ENCODE measurements at regions not wholly inside any gene's neighbourhood (a gene's known extent, or its start where the extent isn't known, plus 50 kb on each side); places are given as distances from the start of the nearest gene placed in this dataset.

DNA sequence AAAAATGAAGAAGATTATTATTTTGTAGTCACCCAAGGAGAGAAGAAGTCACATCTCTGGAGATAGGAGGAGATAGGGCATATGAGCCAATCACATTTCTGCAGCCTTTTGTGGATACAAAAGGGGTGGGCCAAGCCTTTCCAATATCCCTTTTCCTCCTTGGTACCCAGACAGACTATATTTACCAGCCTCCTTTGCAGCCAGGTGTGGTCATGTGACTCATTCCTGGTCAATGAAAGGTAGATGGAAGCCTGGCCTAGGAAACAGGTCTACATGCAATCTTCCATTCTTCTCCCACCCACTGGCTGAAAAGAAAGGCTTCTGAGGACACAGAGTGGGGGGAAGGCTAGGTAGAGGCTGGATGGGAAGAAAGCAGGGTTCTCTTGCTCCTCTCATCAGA, 58.1 kb upstream of the ERG start:
- no peak for DNase-seq (ENCODE audit: low read depth in 2 of 2, low spot score in 1 of 2)

DNA sequence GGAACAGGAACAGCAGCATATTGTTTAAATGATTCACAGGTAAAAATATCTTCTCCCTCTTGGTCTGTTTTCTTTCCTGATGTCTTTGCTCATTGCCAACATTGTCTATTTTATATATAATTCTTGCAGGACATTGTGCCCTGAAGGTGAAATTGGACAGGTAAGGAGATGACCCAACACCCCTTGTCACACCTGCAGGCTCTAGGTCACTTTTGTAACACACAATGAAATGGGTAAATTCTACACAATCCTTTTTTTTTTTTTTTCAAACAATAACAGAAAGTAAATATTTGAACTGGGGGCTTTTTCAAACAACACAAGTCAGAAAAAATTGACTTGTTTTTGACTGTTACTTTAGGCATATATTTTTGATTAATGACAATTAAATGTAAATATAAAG, 62.9 kb upstream of the ERG start:
- no peak for DNase-seq (ENCODE audit: low read depth in 2 of 2, low spot score in 1 of 2)

DNA sequence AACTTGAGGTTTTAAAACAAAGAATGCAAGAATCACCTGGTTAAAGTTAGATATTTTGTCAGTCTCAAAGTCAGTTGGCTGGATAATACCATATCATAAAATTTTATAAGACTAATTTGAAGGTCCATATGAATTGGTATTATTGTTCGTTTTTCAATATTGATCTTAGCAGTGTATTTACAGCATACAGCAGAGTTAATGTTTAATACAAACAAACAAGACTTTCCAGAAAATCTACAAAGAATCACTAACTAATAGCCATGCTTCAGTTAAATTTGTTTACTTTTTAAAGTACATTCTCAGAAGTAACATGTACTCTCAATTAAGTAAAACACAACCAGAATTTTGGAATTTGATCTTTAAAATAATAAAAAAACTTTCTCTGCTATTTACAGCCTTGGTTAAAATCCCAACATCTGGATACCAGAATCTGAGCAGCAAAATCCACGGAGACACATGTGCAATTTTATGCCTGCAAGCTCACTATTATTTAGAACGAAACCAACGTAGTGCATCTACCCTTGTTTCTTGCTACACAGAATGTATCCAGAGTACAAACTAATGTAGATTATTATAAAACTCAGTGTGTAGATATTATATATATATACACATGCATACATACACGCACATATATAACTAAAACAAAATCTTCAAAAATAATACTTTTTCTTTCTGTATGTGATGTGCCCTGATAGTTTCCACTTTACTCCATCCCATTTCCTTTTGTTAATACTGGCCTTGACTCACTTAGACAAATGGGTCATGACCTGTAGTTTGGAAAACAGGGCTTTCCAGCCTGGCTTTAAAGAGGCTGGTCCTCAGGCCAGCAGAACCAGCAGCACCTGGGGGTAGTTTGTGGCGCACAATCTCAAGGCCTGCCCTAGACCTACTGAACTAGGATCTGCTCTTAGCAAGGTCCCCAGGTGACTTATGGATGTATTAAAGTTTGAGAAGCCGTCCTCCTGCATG, 63.6 kb upstream of the ERG start:
- no peak for DNase-seq (ENCODE audit: low read depth in 2 of 2, low spot score in 1 of 2)

DNA sequence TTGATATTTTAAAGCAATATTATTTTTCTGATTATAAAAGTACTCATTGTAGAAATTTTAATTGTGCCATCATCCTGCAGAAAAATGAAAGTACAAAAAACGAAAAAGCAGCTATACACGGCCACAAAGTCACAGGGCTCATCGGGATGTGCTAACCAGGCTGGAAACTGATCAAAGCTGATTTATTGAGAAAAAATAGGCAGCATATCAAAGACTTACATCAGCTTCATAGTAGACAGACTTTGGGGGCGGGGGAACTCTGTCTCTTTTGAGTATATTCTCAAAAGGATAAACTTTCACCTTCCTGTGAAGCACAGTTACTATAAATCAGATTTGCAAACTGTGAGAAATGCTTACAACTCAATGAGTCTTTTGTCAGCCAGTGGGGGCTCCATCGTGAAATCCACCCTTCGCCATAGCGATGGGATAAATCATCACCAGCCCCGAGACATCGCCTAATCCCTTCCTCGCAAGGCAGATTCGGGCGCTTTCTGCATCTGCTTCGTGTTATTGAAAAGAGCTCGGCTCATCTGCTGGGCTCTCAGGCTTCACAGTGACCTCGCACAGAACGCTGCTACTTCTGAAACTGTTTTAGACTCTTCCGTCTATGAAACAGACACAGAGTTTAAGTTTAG, 69.2 kb upstream of the ERG start:
- DNase-seq (ENCODE audit: low read depth in 2 of 2, low spot score in 1 of 2): no peak

DNA sequence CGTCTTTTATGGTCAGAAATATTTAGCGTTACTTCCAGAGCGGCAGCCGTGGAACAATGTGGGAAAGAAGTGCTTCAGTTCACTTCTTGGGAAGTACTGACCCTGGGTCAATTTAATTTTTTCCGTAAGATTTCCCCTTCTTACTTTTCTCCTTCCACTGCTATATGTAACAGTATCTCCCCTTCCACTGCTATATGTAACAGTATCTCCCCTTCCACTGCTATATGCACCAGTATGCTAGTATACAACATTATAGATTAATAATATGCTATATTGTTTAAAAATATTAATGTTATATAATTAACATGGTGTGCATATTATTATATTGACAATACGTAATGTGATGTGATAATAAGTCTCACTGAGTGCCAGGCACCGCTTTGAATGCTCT, 69.7 kb upstream of the ERG start:
- DNase-seq (ENCODE audit: low read depth in 2 of 2, low spot score in 1 of 2): no peak

DNA sequence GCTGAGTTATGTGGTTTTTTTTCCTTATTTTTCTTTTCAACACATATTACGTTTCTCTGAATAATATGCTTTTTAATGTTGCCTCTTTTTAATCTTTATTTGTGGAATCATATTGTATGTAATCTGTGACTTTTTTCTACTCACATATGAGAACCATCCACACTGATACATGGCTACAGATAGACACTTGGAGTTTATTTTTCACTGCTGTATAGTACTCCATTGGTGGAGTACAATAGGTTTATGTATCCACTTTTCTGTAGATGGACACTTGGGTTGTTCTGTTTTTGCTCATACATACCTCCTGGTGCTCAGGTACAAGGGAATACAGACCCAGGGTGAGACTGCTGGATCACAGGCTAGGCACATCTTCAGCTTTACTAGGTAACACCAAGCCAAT, 71.5 kb upstream of the ERG start:
- no peak for DNase-seq (ENCODE audit: low read depth in 2 of 2, low spot score in 1 of 2)

GRCh38 chr21:38570596-38570995, 72.3 kb upstream of the ERG start:
- DNase-seq (ENCODE audit: low read depth in 2 of 2, low spot score in 1 of 2): no peak

DNA sequence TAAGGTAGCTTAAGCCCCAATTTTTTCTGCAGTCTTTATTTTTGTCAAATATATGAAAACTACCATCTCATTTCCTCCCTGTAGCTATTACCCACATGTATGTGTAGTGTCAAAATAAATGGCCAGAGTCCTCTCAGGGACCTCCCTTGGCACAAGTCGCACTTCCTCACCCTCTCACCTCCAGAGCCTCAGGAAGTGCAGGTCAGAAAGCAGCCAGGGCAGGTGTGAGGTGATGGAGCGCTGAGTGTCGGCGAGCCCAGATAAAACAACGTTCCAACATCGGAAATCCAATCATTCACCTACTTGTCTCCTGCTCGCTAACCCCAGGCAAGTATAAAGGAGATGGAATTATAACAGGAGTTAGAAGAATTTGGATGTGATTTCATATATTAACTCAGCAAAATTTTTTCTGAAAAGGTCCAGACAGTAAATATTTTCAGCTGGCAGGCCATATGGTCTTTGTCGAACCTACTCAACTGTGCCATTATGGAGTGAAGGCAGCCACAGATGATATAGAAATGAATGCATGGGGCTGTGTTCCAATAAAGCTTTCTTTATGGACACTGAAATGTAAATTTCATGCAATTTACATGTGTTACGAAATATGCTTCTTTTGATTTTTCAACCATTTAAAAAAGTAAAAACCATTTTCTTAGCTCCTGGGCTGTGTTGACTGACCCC, 76.8 kb upstream of the ERG start:
- DNase-seq (ENCODE audit: low read depth in 2 of 2, low spot score in 1 of 2): no peak

DNA sequence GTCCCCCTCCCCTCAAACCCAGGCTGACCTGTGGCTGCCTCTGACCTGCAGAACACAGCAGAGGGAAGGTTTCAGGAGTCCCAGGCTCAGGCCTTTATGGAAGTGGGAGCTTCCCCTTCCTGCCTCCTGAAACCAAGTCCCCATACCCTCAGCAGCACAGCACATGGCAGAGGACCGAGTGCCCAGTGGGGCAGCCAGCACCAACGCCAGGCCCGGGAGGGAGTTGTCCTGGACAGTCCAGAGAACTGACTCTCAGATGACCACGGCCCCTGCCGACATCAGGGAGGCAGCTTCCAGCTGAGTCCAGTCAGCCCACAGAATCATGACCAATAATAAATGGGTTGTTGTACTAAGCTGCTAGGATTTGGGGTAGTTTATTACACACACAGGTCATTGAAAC, 79.6 kb upstream of the ERG start:
- DNase-seq (ENCODE audit: low read depth in 2 of 2, low spot score in 1 of 2): no peak

GRCh38 chr21:38590449-38591217, 92.4 kb upstream of the ERG start:
- no peak for DNase-seq (ENCODE audit: low read depth in 2 of 2, low spot score in 1 of 2)

DNA sequence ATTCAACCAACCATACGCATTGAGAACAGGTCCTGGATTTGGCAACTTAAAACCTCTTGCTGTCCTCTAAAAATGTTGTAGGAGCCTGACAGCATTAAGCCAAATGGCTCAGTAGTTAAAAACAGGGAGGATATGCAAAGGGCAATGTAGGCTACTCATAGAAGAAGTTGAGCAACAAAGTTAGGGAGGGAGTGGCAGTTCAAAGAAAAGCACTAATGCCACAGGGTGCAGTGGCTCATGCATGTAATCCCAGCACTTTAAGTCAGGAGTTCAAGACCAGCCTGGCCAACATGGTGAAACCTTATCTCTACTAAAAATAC, 92.9 kb upstream of the ERG start:
- no peak for DNase-seq (ENCODE audit: low read depth in 2 of 2, low spot score in 1 of 2)

DNA sequence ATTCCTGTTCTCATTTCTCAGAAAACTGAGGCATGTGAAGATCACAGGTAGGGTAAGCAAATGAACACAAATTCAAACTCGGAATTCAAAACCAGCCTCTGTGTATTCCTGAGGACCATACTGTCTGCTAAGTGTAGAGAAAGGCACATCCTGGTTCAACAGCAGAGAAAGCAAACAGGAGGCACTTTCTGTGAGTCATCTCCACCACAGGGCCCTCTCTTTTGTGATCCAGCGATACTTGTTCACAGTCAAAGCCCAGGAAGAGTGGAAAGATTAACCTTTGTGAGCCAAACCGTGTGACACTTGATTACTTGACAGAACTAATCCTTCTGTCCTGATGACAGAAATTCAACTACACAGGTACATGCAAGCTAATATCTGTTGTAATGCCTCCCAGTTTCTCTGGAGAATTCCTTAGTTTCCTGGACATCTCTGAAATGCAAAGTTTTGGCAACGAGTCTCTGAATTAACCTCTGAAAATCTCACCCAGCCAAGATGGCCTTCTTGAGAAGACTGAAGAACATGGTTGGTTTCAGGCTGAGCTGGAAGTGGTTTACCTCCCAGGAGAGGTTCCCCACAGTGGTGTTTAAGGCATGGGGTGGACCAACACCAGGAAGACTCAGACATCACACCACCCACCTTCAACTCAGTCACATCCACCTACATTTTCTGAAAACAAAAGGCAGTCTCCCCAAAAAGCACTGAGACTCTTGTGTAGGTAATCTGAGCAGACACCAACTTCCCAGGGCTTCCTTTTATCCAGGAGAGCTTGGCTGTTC, 98.2 kb upstream of the ERG start:
- DNase-seq (ENCODE audit: low read depth in 2 of 2, low spot score in 1 of 2): no peak

- DNase-seq (ENCODE audit: low read depth in 2 of 2, low spot score in 1 of 2): no peak
These were observed 99.1 kb upstream of the ERG start for GRCh38 chr21:38597421-38597820.

- DNase-seq (ENCODE audit: low read depth in 2 of 2, low spot score in 1 of 2): no peak
These were observed 100.1 kb upstream of the ERG start for GRCh38 chr21:38598413-38598812.

DNA sequence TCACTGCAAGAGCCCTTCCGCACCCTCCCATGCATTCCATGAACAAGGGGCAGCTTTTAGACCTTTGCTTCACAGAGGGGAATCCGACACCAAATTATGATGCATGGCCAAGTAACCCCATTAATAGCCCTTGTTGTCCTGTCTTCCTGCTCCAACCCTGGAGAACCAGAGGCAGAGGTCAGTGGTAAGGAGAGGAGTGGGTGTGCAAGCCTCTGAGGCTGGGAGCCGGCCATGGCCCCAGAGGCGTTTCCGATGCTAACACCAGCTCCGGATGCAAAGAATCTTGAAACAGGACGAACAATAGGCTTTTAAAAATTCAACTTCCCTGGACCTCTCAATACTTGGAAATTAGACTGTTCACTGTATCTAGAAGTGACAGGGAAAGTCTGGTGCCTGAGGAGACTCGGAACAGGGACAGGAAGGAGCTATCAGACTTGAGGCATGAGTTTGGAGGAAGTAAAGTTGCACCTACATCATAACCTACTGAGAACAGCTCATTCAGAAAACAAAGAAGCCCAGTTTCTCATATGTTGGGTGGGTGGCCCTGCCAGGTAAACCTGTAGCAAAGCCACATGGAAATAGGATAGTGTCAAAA, 101.2 kb upstream of the ERG start:
- DNase-seq (ENCODE audit: low read depth in 2 of 2, low spot score in 1 of 2): no peak

DNA sequence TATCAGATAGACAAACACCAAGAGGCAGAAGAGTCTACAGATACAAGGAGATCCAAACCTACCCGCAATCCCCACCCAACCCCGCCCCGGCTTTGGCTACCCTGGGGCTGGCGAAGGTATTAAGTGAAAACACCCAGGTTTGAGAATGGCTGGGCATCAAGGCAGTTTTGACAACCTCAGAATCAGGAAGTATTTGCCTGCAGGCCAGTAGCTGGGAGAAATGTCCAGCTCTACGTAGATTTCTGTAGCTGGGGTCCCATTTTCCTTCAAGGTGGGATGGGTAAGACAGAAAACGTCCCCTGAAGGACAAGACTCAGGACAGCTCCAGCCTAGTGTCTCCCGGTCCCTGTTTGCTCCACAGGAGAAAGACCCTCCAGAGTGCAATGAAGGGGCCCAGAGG, 101.8 kb upstream of the ERG start:
- no peak for DNase-seq (ENCODE audit: low read depth in 2 of 2, low spot score in 1 of 2)

DNA sequence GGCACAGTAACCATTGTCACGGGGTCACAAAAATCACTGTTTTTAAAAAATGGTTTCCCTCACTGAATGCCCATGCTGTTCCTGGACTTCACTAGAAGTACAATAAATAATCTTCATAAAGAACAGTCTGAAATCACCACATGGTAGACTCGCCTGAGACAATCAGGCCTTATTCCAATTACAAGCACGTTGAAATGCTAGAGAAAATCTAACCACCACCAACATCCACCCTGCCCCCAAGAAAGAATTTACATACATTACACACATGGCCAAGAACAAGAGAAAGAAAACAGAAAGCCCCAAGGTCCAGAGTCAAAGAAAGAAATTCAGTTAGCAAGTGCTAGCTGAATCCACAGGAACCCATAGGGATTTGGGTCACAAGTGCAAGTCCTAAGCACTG, 107.0 kb upstream of the ERG start:
- DNase-seq (ENCODE audit: low read depth in 2 of 2, low spot score in 1 of 2): no peak

DNA sequence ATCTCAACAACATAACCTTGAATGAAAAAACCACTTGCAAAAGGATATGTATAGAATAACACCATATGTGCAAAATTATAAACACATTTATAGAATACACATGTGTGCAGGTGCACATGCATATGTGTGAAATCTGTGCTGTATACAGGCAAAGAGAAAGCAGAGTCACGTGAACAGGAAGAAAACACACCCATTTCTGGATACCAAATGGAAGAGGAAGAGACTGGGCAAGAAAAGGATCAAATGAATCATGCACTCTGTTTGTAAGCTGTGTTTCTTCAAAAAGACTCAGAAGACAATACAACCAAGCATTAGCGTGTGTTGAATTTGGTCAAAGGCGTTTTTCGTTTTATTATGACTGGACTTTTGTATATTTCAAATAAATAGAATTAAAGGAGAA, 111.3 kb upstream of the ERG start:
- no peak for DNase-seq (ENCODE audit: low read depth in 2 of 2, low spot score in 1 of 2)

DNA sequence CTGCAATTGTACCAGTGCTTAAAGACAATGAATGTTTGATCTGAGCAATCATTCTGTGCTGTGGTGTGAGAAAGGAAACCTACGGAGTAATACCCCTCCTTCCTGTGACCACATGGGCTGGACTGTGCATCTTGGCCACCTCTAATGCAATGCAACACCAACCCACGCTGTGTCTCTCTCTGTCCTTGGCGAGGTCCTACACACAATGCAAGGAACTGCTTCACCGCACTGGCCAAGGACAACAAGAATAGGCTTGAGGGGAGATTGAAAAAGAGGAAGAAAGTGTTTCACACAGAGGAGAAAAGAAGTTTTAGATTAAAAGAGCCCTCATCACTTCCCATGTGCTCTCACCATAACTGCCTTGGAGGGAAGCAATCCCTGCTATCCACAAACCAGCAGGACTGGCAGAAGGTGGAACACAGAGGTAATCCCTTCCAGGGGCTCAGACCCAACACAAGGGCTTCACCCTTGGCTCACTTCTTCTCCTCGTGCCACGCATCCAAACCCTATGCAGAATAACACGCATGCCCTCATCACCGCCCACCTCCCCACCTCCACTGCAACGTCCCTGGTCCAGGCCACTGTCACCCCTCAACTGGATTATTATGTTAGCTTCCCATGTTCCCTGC, 112.5 kb upstream of the ERG start:
- no peak for DNase-seq (ENCODE audit: low read depth in 2 of 2, low spot score in 1 of 2)

DNA sequence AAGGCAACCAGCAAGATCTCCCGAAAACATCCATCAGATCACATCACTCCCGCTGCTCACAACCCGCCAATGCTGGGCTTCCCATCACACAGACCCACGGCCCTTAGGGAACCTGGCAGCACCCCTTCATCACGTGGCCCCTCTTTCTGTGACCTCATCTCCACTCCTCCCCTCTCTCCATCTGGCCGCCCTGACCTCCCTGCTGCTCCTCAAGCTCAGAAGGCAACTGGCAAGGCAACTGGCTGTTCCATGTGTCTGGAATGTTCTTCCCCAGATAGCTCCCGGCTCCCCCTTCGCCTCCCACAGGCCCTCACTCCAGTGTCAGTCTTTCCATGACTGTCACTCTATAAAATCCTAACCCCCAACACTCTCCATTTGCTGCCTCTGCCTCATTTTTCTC, 113.0 kb upstream of the ERG start:
- DNase-seq (ENCODE audit: low read depth in 2 of 2, low spot score in 1 of 2): no peak

Measured in stimulated activated CD8-positive, alpha-beta memory T cell treated with anti-CD3 and anti-CD28 coated beads, Interleukin-4, amount 100 ng/mL, for 1 hour (primary cell).